A549 (cell line): ENCODE measurements at regions not wholly inside any gene's neighbourhood (a gene's known extent, or its start where the extent isn't known, plus 50 kb on each side); places are given as distances from the start of the nearest gene placed in this dataset.

Experiments
- ATAC-seq, 2 experiments: fragments of 200-7000 bp in 1 of 2; fragments of >200 bp in 1 of 2; cut with Nextera tagmentation in 1 of 2; cut with Tn5 transposase in 1 of 2; 3 replicates each; pipeline versions ENCODE4 v1.8.0 to v1.9.1; 2018 to 2020; ENCODE audit warnings: mild to moderate bottlenecking in 1 of 2, moderate library complexity in 1 of 2
- CTCF ChIA-PET: fragments of 300-600 bp; sonication (Branson Sonifier 250); formaldehyde crosslinking; extraction: SDS; loops from one replicate; lab custom pipeline; 2021; ENCODE audit warnings: antibody characterized with exemption, inconsistent platforms; lab: Yijun Ruan, JAX
- POLR2A ChIA-PET: fragments of 350-600 bp; formaldehyde crosslinking; extraction: SDS; loops from one replicate; lab custom pipeline; 2021; ENCODE audit warnings: antibody characterized with exemption, inconsistent platforms; lab: Yijun Ruan, JAX
- DNase-seq, 2 experiments: peaks; one replicate each; pipeline versions ENCODE4 v3.0.0 to v3.0.0-alpha.2; 2011 to 2016; ENCODE audit warnings: low read depth in 1 of 2, low spot score in 1 of 2
- FAIRE-seq: peaks from 2 replicates; lab custom pipeline; 2011; peaks lifted over from hg19 to GRCh38; lab: Jason Lieb, UNC
- H3K27ac ChIP-seq, 2 experiments: fragments of >200 bp; sonication (Bioruptor Twin); formaldehyde crosslinking; 3 replicates each; pipeline ENCODE4 v1.5.1; 2016 to 2017
- H3K4me1 ChIP-seq: fragments of >200 bp; sonication (Bioruptor Twin); formaldehyde crosslinking; 3 replicates; pipeline ENCODE4 v1.6.1; 2016
- H3K4me2 ChIP-seq: fragments of >200 bp; sonication (Bioruptor Twin); formaldehyde crosslinking; 3 replicates; pipeline ENCODE4 v1.6.1; 2016
- H3K4me3 ChIP-seq: fragments of >200 bp; sonication (Bioruptor Twin); formaldehyde crosslinking; 3 replicates; pipeline ENCODE4 v1.5.1; 2016
- H3K9me3 ChIP-seq: fragments of >200 bp; sonication (Bioruptor Twin); formaldehyde crosslinking; 3 replicates; pipeline ENCODE4 v1.6.1; 2016
- BCL3 ChIP-seq: fragments of >200 bp; sonication (Bioruptor Twin); formaldehyde crosslinking; IDR thresholded peaks from 3 replicates; pipeline ENCODE4 v1.6.1; 2016
- CBX2 ChIP-seq: fragments of 200-600 bp; sonication (generic); IDR thresholded peaks from 2 replicates; pipeline ENCODE4 v1.6.1; 2016; ENCODE audit warnings: low read depth, mild to moderate bottlenecking, borderline replicate concordance
- CHD2 ChIP-seq: fragments of 150-350 bp; IDR thresholded peaks from 2 replicates; pipeline ENCODE4 v1.6.1; 2014; ENCODE audit warnings: low read length; ENCODE audit not compliant: partially characterized antibody
- CTCF ChIP-seq: fragments of >200 bp; sonication (Bioruptor Twin); formaldehyde crosslinking; IDR thresholded peaks from 3 replicates; pipeline ENCODE4 v1.5.1; 2016
- E2F6 ChIP-seq: IDR thresholded peaks from 2 replicates; pipeline ENCODE4 v1.6.1; 2012; ENCODE audit warnings: low read depth, borderline replicate concordance
- EHF ChIP-seq: fragments of 250-450 bp; sonication (Bioruptor Pico); IDR thresholded peaks from 2 replicates; pipeline ENCODE4 v1.5.0; 2020; ENCODE audit warnings: mild to moderate bottlenecking
- EHMT2 ChIP-seq: fragments of 200-600 bp; sonication (generic); IDR thresholded peaks from 2 replicates; pipeline ENCODE4 v1.6.1; 2016; ENCODE audit warnings: antibody characterized with exemption, low read depth, mild to moderate bottlenecking, moderate library complexity
- HOXA7 ChIP-seq: fragments of 250-450 bp; sonication (Bioruptor Pico); IDR thresholded peaks from 2 replicates; pipeline ENCODE4 v1.5.0; 2020; ENCODE audit warnings: mild to moderate bottlenecking, moderate library complexity
- HOXB5 ChIP-seq: fragments of 250-450 bp; sonication (Bioruptor Pico); IDR thresholded peaks from 2 replicates; pipeline ENCODE4 v1.5.0; 2020; ENCODE audit warnings: mild to moderate bottlenecking, moderate library complexity
- JUNB ChIP-seq: fragments of >200 bp; sonication (Bioruptor Twin); formaldehyde crosslinking; IDR thresholded peaks from 2 replicates; pipeline ENCODE4 v1.6.1; 2016
- KDM5A ChIP-seq: fragments of 200-600 bp; sonication (generic); IDR thresholded peaks from 2 replicates; pipeline ENCODE4 v1.6.1; 2016; ENCODE audit warnings: antibody characterized with exemption, mild to moderate bottlenecking
- MAX ChIP-seq: IDR thresholded peaks from 2 replicates; pipeline ENCODE4 v1.6.1; 2012
- MAZ ChIP-seq: fragments of 150-350 bp; IDR thresholded peaks from 2 replicates; pipeline ENCODE4 v1.6.1; 2014; ENCODE audit warnings: antibody characterized with exemption, low read depth, low read length, borderline replicate concordance
- NFE2L2 ChIP-seq: fragments of 150-350 bp; conservative IDR thresholded peaks from 2 replicates; pipeline ENCODE4 v1.6.1; 2014; ENCODE audit warnings: low read length
- NR3C1 ChIP-seq: fragments of >200 bp; sonication (Bioruptor Twin); formaldehyde crosslinking; IDR thresholded peaks from 3 replicates; pipeline ENCODE4 v1.6.1; 2017
- POLR2AphosphoS2 ChIP-seq: conservative IDR thresholded peaks from 2 replicates; pipeline ENCODE4 v1.6.1; 2012; ENCODE audit warnings: low read length, improper control_type of control experiment, inconsistent platforms
- RAD21 ChIP-seq, 2 experiments: fragments of >200 bp in 1 of 2; sonication (Bioruptor Twin) in 1 of 2; formaldehyde crosslinking in 1 of 2; IDR thresholded peaks in 1 of 2; conservative IDR thresholded peaks in 1 of 2; 2 replicates in 1 of 2; 3 replicates in 1 of 2; pipeline ENCODE4 v1.6.1; 2012 to 2018; ENCODE audit warnings: inconsistent platforms in 1 of 2
- REST ChIP-seq: fragments of 200-600 bp; sonication (generic); IDR thresholded peaks from 2 replicates; pipeline ENCODE4 v1.6.1; 2016; ENCODE audit warnings: antibody characterized with exemption, mild to moderate bottlenecking, moderate library complexity
- RFX5 ChIP-seq: fragments of 450-650 bp; IDR thresholded peaks from 2 replicates; pipeline ENCODE4 v1.7.1; 2014; ENCODE audit warnings: antibody characterized with exemption, mild to moderate bottlenecking, moderate library complexity
- SMC3 ChIP-seq: fragments of >200 bp; sonication (Bioruptor Twin); formaldehyde crosslinking; IDR thresholded peaks from 3 replicates; pipeline ENCODE4 v1.6.1; 2018; ENCODE audit warnings: inconsistent platforms
- SREBF2 ChIP-seq: fragments of 450-650 bp; IDR thresholded peaks from 2 replicates; pipeline ENCODE4 v1.6.1; 2014; ENCODE audit warnings: mild to moderate bottlenecking, moderate library complexity
- TFCP2L1 ChIP-seq: fragments of 250-450 bp; sonication (Bioruptor Pico); IDR thresholded peaks from 2 replicates; pipeline ENCODE4 v1.5.0; 2021; ENCODE audit warnings: mild to moderate bottlenecking
- WGBS: methylation state at CpG from one replicate; pipeline ENCODE4 v1.1.6; 2017; ENCODE audit errors: missing lambda C conversion rate; 5-methylcytosine and 5-hydroxymethylcytosine counted together

DNA sequence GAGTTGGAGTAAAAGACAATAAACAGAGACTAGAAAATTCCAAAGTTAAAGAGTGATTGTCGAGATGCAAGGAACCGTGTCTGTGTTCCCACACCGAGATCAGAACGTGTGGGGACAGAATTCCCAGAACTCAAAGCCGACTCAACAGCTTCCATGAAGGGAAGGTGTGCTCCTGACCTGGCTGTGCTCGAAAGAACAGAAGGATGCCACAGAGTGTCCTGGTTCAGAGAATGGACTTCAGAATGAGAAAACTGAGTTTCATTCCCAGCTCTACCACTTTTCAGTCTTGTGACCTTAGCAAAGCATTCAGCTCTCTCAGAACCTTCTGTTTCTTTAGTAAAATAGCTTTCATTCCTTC, 420.0 kb upstream of the SLC30A5 start:
- Histone ChIP-seq H3K9me3 (no peaks in the 10 kb centered on the region), H3K4me2 (no peak overlapping the region), H3K4me3 (no peak overlapping the region), H3K27ac (no peak overlapping the region), H3K4me1 (no peaks in the 10 kb centered on the region)
- no peak for FAIRE-seq
- TF ChIP-seq SMC3 (no peak), REST (no peak), JUNB (no peak), HOXA7 (CRISPR knock-in tag) (no peak), KDM5A (no peak), EHMT2 (no peak)
- WGBS = 62% methylated on average over 6 of the region's 6 CpGs
- ATAC-seq = no peak
- CTCF ChIA-PET = no interaction called here
- POLR2A ChIA-PET = no interaction called here
- DNase-seq = no peak

GRCh38 chr5:68679041-68679440, 414.8 kb upstream of the SLC30A5 start:
- ChIA-PET CTCF (no interaction called here), POLR2A (no interaction called here)
- no peaks in the 10 kb centered on the region for H3K9me3 ChIP-seq
- H3K27ac ChIP-seq = no peak overlapping the region
- 100% methylated on average over 1 of the region's 1 CpG for WGBS
- DNase-seq (no peak), FAIRE-seq (no peak), ATAC-seq (no peak)
- no peak overlapping the region for H3K4me3 ChIP-seq
- H3K4me2 ChIP-seq = no peak overlapping the region
- no peak for TF ChIP-seq CTCF
- TF ChIP-seq SMC3 = no peak
- no peak for TF ChIP-seq EHF (CRISPR knock-in tag)
- TF ChIP-seq E2F6 = no peak
- TF ChIP-seq BCL3 = no peak
- no peak for TF ChIP-seq KDM5A
- TF ChIP-seq POLR2AphosphoS2 = no peak
- no peak for TF ChIP-seq HOXB5 (CRISPR knock-in tag)
- no peak for TF ChIP-seq CBX2
- TF ChIP-seq MAX = no peak
- no peak for TF ChIP-seq NR3C1
- no peak for TF ChIP-seq RAD21 (conservative IDR thresholded peaks at IDR 0.05 in 1 of 2, IDR thresholded peaks at IDR 0.05 in 1 of 2)
- no peak for TF ChIP-seq RFX5
- no peak for TF ChIP-seq TFCP2L1 (CRISPR knock-in tag)
- no peak for TF ChIP-seq MAZ
- TF ChIP-seq EHMT2 = no peak
- TF ChIP-seq NFE2L2 = no peak
- TF ChIP-seq SREBF2 = no peak
- TF ChIP-seq CHD2 = no peak
- peaks cover 34% of the 10 kb centered on the region for H3K4me1 ChIP-seq
